ENCODE measurements at regions not wholly inside any gene's neighbourhood (a gene's known extent, or its start where the extent isn't known, plus 50 kb on each side); places are given as distances from the start of the nearest gene placed in this dataset.
A peak's percentile ranks its signal among the peaks of the same experiment; 100 is the strongest.

GRCh38 chr1:191839891-191840290, 318.4 kb upstream of the RGS18 start:
- peak; percentile 55 for DNase-seq

GRCh38 chr1:191851799-191852595, 306.3 kb upstream of the RGS18 start:
- DNase-seq = peak; percentile 16

- no peak for DNase-seq
Measured at GRCh38 chr1:191852907-191853306, 305.4 kb upstream of the RGS18 start.

- peak; percentile 20 for DNase-seq
Measured at GRCh38 chr1:191857600-191857999, 300.7 kb upstream of the RGS18 start.

GRCh38 chr1:191865479-191865878, 292.8 kb upstream of the RGS18 start:
- DNase-seq = no peak

GRCh38 chr1:191866155-191866554, 292.1 kb upstream of the RGS18 start:
- no peak for DNase-seq

- no peak for DNase-seq
Measured at GRCh38 chr1:191869790-191870312, 288.4 kb upstream of the RGS18 start.

GRCh38 chr1:191870490-191870889, 287.8 kb upstream of the RGS18 start:
- DNase-seq = no peak

GRCh38 chr1:191875994-191876393, 282.3 kb upstream of the RGS18 start:
- no peak for DNase-seq

GRCh38 chr1:191876631-191877030, 281.6 kb upstream of the RGS18 start:
- no peak for DNase-seq

GRCh38 chr1:191882870-191883269, 275.4 kb upstream of the RGS18 start:
- DNase-seq = no peak

- no peak for DNase-seq
Measured at GRCh38 chr1:191886977-191887376, 271.3 kb upstream of the RGS18 start.

GRCh38 chr1:191888996-191889622, 269.2 kb upstream of the RGS18 start:
- DNase-seq = no peak

- no peak for DNase-seq
Measured at GRCh38 chr1:191889623-191890003, 268.6 kb upstream of the RGS18 start.

- DNase-seq = no peak
Measured at GRCh38 chr1:191890433-191891088, 267.7 kb upstream of the RGS18 start.

GRCh38 chr1:191892716-191893115, 265.5 kb upstream of the RGS18 start:
- no peak for DNase-seq

GRCh38 chr1:191895049-191895448, 263.2 kb upstream of the RGS18 start:
- no peak for DNase-seq

GRCh38 chr1:191895462-191896058, 262.7 kb upstream of the RGS18 start:
- no peak for DNase-seq

- DNase-seq = no peak
Measured at GRCh38 chr1:191897134-191897533, 261.1 kb upstream of the RGS18 start.

GRCh38 chr1:191901651-191902050, 256.6 kb upstream of the RGS18 start:
- DNase-seq = no peak

GRCh38 chr1:191904991-191905390, 253.3 kb upstream of the RGS18 start:
- no peak for DNase-seq

GRCh38 chr1:191905781-191906180, 252.5 kb upstream of the RGS18 start:
- no peak for DNase-seq

GRCh38 chr1:191907121-191907520, 251.1 kb upstream of the RGS18 start:
- no peak for DNase-seq
